B cell (primary cell): ENCODE measurements at regions not wholly inside any gene's neighbourhood (a gene's known extent, or its start where the extent isn't known, plus 50 kb on each side); places are given as distances from the start of the nearest gene placed in this dataset.

Source experiments
- ATAC-seq: fragments of 200-7000 bp; cut with Tn5 transposase; one replicate; pipeline ENCODE4 v1.10.0; 2021; ENCODE audit warnings: low read depth, mild to moderate bottlenecking, moderate number of reproducible peaks, moderate library complexity
- CTCF ChIA-PET: fragments of 350-600 bp; sonication (Branson Sonifier 250); formaldehyde crosslinking; loops from one replicate; lab custom pipeline; 2021; ENCODE audit warnings: antibody characterized with exemption, inconsistent platforms; lab: Charles Lee
- POLR2A ChIA-PET: fragments of 350-600 bp; sonication (Branson Sonifier 250); formaldehyde crosslinking; loops from one replicate; lab custom pipeline; 2021; ENCODE audit warnings: antibody characterized with exemption; lab: Charles Lee
- DNase-seq: peaks from one replicate; pipeline ENCODE4 v3.0.0; 2013
- H2AFZ ChIP-seq: 2 replicates; pipeline ENCODE4 v1.6.1; 2012; ENCODE audit warnings: mild to moderate bottlenecking, low read depth, low read length; ENCODE audit not compliant: insufficient read depth, poor library complexity, severe bottlenecking
- H3K27ac ChIP-seq, 2 donors: 1 replicate in 1 of 2; 2 replicates in 1 of 2; pipeline ENCODE4 v1.5.1; 2012 to 2013; ENCODE audit warnings: low read length in 2 of 2, mild to moderate bottlenecking in 2 of 2, moderate library complexity in 1 of 2
- H3K27me3 ChIP-seq, 4 experiments: fragments of 200-600 bp in 1 of 4; sonication (generic) in 1 of 4; replicated peaks in 1 of 4; 1 replicate in 2 of 4; 2 replicates in 2 of 4; pipeline versions ENCODE4 v1.6.1 to v1.7.0; 2013 to 2016; ENCODE audit warnings: low read length in 3 of 4, mild to moderate bottlenecking in 2 of 4, mixed read lengths in 1 of 4, moderate library complexity in 1 of 4; ENCODE audit not compliant: insufficient read depth in 4 of 4, control insufficient read depth in 3 of 4; ENCODE audit errors: control extremely low read depth in 1 of 4
- H3K36me3 ChIP-seq, 2 experiments: replicated peaks in 1 of 2; 1 replicate in 1 of 2; 2 replicates in 1 of 2; pipeline versions ENCODE4 v1.6.1 to v1.7.1; 2013; ENCODE audit warnings: low read length in 1 of 2; ENCODE audit not compliant: insufficient read depth in 2 of 2, control insufficient read depth in 1 of 2; ENCODE audit errors: control extremely low read depth in 1 of 2, extremely low read depth in 1 of 2
- H3K4me1 ChIP-seq, 2 donors: fragments of 200-600 bp in 1 of 2; sonication (generic) in 1 of 2; 1 replicate in 1 of 2; 2 replicates in 1 of 2; pipeline versions ENCODE4 v1.5.1 to v1.6.1; 2013 to 2017; ENCODE audit warnings: low read length in 2 of 2; ENCODE audit not compliant: control insufficient read depth in 2 of 2, insufficient read depth in 2 of 2
- H3K4me2 ChIP-seq: replicated peaks from 2 replicates; pipeline ENCODE3; 2012; ENCODE audit warnings: mild to moderate bottlenecking, low read depth, low read length; ENCODE audit not compliant: poor library complexity, severe bottlenecking
- H3K4me3 ChIP-seq, 5 experiments: fragments of 200-600 bp in 1 of 5; sonication (generic) in 1 of 5; 1 replicate in 3 of 5; 2 replicates in 2 of 5; pipeline versions ENCODE4 v1.5.1 to v1.7.0; 2011 to 2016; ENCODE audit warnings: low read length in 4 of 5, mild to moderate bottlenecking in 4 of 5, low read depth in 2 of 5, control low read depth in 1 of 5, moderate library complexity in 1 of 5; ENCODE audit not compliant: insufficient read depth in 1 of 5; ENCODE audit errors: control extremely low read depth in 1 of 5, extremely low read depth in 1 of 5
- H3K79me2 ChIP-seq: fragments of 200-600 bp; sonication (generic); one replicate; pipeline ENCODE4 v1.6.0; 2016; ENCODE audit warnings: low read length; ENCODE audit not compliant: control insufficient read depth, insufficient read depth
- H3K9ac ChIP-seq: fragments of 200-600 bp; sonication (generic); 2 replicates; pipeline ENCODE4 v1.6.1; 2017; ENCODE audit warnings: mild to moderate bottlenecking, low read length, moderate library complexity
- H3K9me3 ChIP-seq, 3 donors: one replicate each; pipeline versions ENCODE4 v1.6.1 to v1.7.1; 2013; ENCODE audit warnings: low read length in 2 of 3; ENCODE audit not compliant: control insufficient read depth in 2 of 3, insufficient read depth in 1 of 3; ENCODE audit errors: control extremely low read depth in 1 of 3
- H4K20me1 ChIP-seq: 2 replicates; pipeline ENCODE4 v1.6.0; 2012; ENCODE audit warnings: mild to moderate bottlenecking, low read length; ENCODE audit not compliant: insufficient read depth, control insufficient read depth, poor library complexity, severe bottlenecking
- H3K27ac Mint-ChIP-seq: one replicate; pipeline ENCODE4 v1.8.0; 2021; ENCODE audit warnings: mixed read lengths
- H3K27me3 Mint-ChIP-seq: one replicate; pipeline ENCODE4 v1.8.0; 2021; ENCODE audit warnings: mixed read lengths
- H3K4me1 Mint-ChIP-seq: one replicate; pipeline ENCODE4 v1.8.0; 2021; ENCODE audit warnings: mixed read lengths
- H3K4me3 Mint-ChIP-seq: one replicate; pipeline ENCODE4 v1.8.0; 2021; ENCODE audit warnings: mixed read lengths
- H3K9me3 Mint-ChIP-seq: one replicate; pipeline ENCODE4 v1.8.0; 2022; ENCODE audit warnings: mixed read lengths; ENCODE audit not compliant: insufficient read depth
- EZH2 ChIP-seq: IDR thresholded peaks from 2 replicates; pipeline ENCODE4 v1.6.1; 2012; ENCODE audit warnings: borderline replicate concordance, low read depth, mild to moderate bottlenecking, moderate library complexity, low read length; ENCODE audit not compliant: insufficient read depth, poor library complexity, severe bottlenecking
- WGBS: methylation state at CpG from one replicate; pipeline ENCODE4 v1.1.5; 2013; ENCODE audit warnings: missing lambda C conversion rate; ENCODE audit not compliant: insufficient coverage; 5-methylcytosine and 5-hydroxymethylcytosine counted together
- intact Hi-C: fragments of 100-400 bp; cut with micrococcal nuclease; formaldehyde crosslinking; loops from one replicate; pipeline ENCODE4 v1.10.0; 2022
- TF ChIP-seq, protein P1 (sequence below): fragments of 200-600 bp; IDR thresholded peaks from one replicate; pipeline ENCODE4 v1.8.0; 2022; ENCODE audit warnings: antibody characterized with exemption, mild to moderate bottlenecking

DNA sequence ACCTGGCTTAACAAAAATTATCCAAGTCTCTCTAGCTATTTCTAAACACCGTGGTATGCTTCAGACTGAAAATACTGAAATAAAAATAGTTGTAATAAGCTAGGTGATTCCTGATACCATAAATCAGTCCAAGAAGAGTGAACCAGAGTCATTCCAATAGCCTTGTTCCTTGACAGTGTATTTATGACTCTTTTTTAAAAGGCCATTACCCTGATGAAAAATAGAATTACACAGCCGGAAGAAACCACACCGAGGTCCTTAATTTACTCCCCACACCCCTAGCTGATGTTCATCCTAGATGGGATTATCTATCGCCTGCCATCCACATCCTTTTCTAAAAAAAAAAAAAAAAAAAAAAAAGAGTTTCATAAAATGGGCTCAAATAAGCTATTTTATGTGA is 457.6 kb upstream of the GRAMD2B start:
- no peaks in the 10 kb centered on the region for H3K4me1 Mint-ChIP-seq
- intact Hi-C loops: no loop called here
- no peak overlapping the region for H3K4me3 ChIP-seq
- DNase-seq (no peak), ATAC-seq (no peak)
- H3K4me3 Mint-ChIP-seq: no peak overlapping the region
- CTCF ChIA-PET: no interaction called here
- H3K9me3 ChIP-seq: no peaks in the 10 kb centered on the region
- no peak for TF ChIP-seq EZH2
- TF ChIP-seq, protein P1, sequence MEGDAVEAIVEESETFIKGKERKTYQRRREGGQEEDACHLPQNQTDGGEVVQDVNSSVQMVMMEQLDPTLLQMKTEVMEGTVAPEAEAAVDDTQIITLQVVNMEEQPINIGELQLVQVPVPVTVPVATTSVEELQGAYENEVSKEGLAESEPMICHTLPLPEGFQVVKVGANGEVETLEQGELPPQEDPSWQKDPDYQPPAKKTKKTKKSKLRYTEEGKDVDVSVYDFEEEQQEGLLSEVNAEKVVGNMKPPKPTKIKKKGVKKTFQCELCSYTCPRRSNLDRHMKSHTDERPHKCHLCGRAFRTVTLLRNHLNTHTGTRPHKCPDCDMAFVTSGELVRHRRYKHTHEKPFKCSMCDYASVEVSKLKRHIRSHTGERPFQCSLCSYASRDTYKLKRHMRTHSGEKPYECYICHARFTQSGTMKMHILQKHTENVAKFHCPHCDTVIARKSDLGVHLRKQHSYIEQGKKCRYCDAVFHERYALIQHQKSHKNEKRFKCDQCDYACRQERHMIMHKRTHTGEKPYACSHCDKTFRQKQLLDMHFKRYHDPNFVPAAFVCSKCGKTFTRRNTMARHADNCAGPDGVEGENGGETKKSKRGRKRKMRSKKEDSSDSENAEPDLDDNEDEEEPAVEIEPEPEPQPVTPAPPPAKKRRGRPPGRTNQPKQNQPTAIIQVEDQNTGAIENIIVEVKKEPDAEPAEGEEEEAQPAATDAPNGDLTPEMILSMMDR: no peak
- peaks cover 21% of the 10 kb centered on the region for H3K27me3 Mint-ChIP-seq
- no peaks in the 10 kb centered on the region for H3K36me3 ChIP-seq
- H3K9me3 Mint-ChIP-seq: no peaks in the 10 kb centered on the region
- no peak overlapping the region for H3K27ac ChIP-seq
- no peak overlapping the region for H3K4me2 ChIP-seq
- no peak overlapping the region for H3K9ac ChIP-seq
- no peaks in the 10 kb centered on the region for H4K20me1 ChIP-seq
- WGBS: no CpG with 5 or more reads among the region's 4 CpGs
- no peak overlapping the region for H2AFZ ChIP-seq
- no peaks in the 10 kb centered on the region for H3K27me3 ChIP-seq
- no peaks in the 10 kb centered on the region for H3K4me1 ChIP-seq
- no peak overlapping the region for H3K27ac Mint-ChIP-seq
- no peaks in the 10 kb centered on the region for H3K79me2 ChIP-seq
- POLR2A ChIA-PET: no interaction called here

GRCh38 chr5:125967576-125967975 is 455.6 kb upstream of the GRAMD2B start:
- intact Hi-C loops: no loop called here
- Histone ChIP-seq H3K27me3 (peaks cover 0 to 4% (median 0%) of the 10 kb centered on the region in 4 experiments), H3K79me2 (no peaks in the 10 kb centered on the region), H2AFZ (no peak overlapping the region), H3K9me3 (no peaks in the 10 kb centered on the region), H3K27ac (no peak overlapping the region), H3K4me1 (no peaks in the 10 kb centered on the region), H3K4me3 (no peak overlapping the region), H3K4me2 (no peak overlapping the region), H4K20me1 (no peaks in the 10 kb centered on the region), H3K36me3 (no peaks in the 10 kb centered on the region), H3K9ac (no peak overlapping the region)
- no peak overlapping the region for H3K27ac Mint-ChIP-seq
- ChIA-PET CTCF (no interaction called here), POLR2A (no interaction called here)
- H3K4me1 Mint-ChIP-seq: no peaks in the 10 kb centered on the region
- no peaks in the 10 kb centered on the region for H3K9me3 Mint-ChIP-seq
- no peak for ATAC-seq
- DNase-seq: no peak
- H3K27me3 Mint-ChIP-seq: peaks cover 16% of the 10 kb centered on the region
- TF ChIP-seq, protein P1: no peak
- TF ChIP-seq EZH2: no peak
- no peak overlapping the region for H3K4me3 Mint-ChIP-seq
